HCT116 (cell line): ENCODE measurements at regions not wholly inside any gene's neighbourhood (a gene's known extent, or its start where the extent isn't known, plus 50 kb on each side); places are given as distances from the start of the nearest gene placed in this dataset.

Experiments used
- ATAC-seq: fragments of 200-7000 bp; cut with Tn5 transposase; 2 replicates; pipeline ENCODE4 v1.9.1; 2020; ENCODE audit warnings: mild to moderate bottlenecking, moderate library complexity
- BruUV-seq: library from RNA; stranded (reverse); fragments of 400-500 nt; replicated peaks from 2 replicates; lab custom pipeline; 2021; lab: Mats Ljungman, UMichigan
- CTCF ChIA-PET: fragments of 300-600 bp; sonication (Branson Sonifier 250); formaldehyde crosslinking; loops from one replicate; lab custom pipeline; 2021; ENCODE audit warnings: antibody characterized with exemption; lab: Charles Lee
- POLR2A ChIA-PET: fragments of 300-600, 350-600 bp; sonication (Branson Sonifier 250); formaldehyde crosslinking; loops from one replicate; lab custom pipeline; 2021; ENCODE audit warnings: antibody characterized with exemption; lab: Charles Lee
- RAD21 ChIA-PET, 2 experiments: fragments of 300-600 bp; sonication (Branson Sonifier 250); formaldehyde crosslinking; loops; one replicate each; lab custom pipeline; 2023; ENCODE audit warnings: low total read pairs in 2 of 2; ENCODE audit not compliant: uncharacterized antibody in 2 of 2, unreplicated experiment in 2 of 2, low non-redundant PET in 1 of 2; lab: Charles Lee
- DNase-seq: peaks from one replicate; pipeline ENCODE4 v3.0.0-alpha.2; 2010; ENCODE audit warnings: low read depth, low spot score
- H2AFZ ChIP-seq: fragments of 200-600 bp; shearing (Covaris generic), sonication (generic); 2 replicates; pipeline ENCODE4 v1.6.1; 2017; ENCODE audit warnings: low read depth, mixed run types, mixed read lengths, antibody characterized with exemption, low read length; ENCODE audit not compliant: poor library complexity, severe bottlenecking
- H3K27ac ChIP-seq: 2 replicates; pipeline ENCODE4 v1.5.1; 2012; ENCODE audit warnings: low read depth, low read length
- H3K27me3 ChIP-seq: fragments of 200-600 bp; sonication (generic); 2 replicates; pipeline ENCODE4 v1.6.1; 2016; ENCODE audit warnings: mixed run types, low read length, mixed read lengths; ENCODE audit not compliant: insufficient read depth
- H3K36me3 ChIP-seq, 2 experiments: fragments of 200-500 bp in 1 of 2; fragments of 200-600 bp in 1 of 2; sonication (Bioruptor generic) in 1 of 2; sonication (generic) in 1 of 2; 2 replicates each; pipeline versions ENCODE4 v1.5.1 to v1.6.1; 2014 to 2016; ENCODE audit warnings: low read length in 2 of 2, inconsistent platforms in 1 of 2, mixed read lengths in 1 of 2, mixed run types in 1 of 2; ENCODE audit not compliant: insufficient read depth in 2 of 2, control insufficient read depth in 1 of 2
- H3K4me1 ChIP-seq, 2 experiments: fragments of 200-600 bp in 1 of 2; sonication (generic) in 1 of 2; 2 replicates each; pipeline versions ENCODE4 v1.5.1 to v1.6.1; 2012 to 2017; ENCODE audit warnings: low read length in 2 of 2, inconsistent platforms in 1 of 2, mild to moderate bottlenecking in 1 of 2, mixed read lengths in 1 of 2, mixed run types in 1 of 2, moderate library complexity in 1 of 2; ENCODE audit not compliant: insufficient read depth in 2 of 2, control insufficient read depth in 1 of 2
- H3K4me2 ChIP-seq: fragments of 200-600 bp; sonication (generic); 2 replicates; pipeline ENCODE4 v1.6.1; 2017; ENCODE audit warnings: mixed run types, low read length, mixed read lengths
- H3K4me3 ChIP-seq, 2 experiments: fragments of 200-600 bp in 1 of 2; sonication (generic) in 1 of 2; replicated peaks in 1 of 2; 2 replicates each; pipeline ENCODE4 v1.5.1; 2011 to 2016; ENCODE audit warnings: low read length in 2 of 2, control low read depth in 1 of 2, low read depth in 1 of 2, mild to moderate bottlenecking in 1 of 2, mixed read lengths in 1 of 2, mixed run types in 1 of 2
- H3K79me2 ChIP-seq: fragments of 200-600 bp; sonication (generic); 2 replicates; pipeline ENCODE4 v1.6.1; 2017; ENCODE audit warnings: mild to moderate bottlenecking, mixed run types, low read length, moderate library complexity, mixed read lengths; ENCODE audit not compliant: insufficient read depth
- H3K9ac ChIP-seq: fragments of 200-600 bp; sonication (generic); 2 replicates; pipeline ENCODE4 v1.6.1; 2016; ENCODE audit warnings: low read length, mixed read lengths
- H3K9me2 ChIP-seq: fragments of 200-600 bp; sonication (generic), shearing (Covaris generic); 2 replicates; pipeline ENCODE4 v1.6.1; 2017; ENCODE audit warnings: mixed run types, mild to moderate bottlenecking, moderate library complexity; ENCODE audit not compliant: insufficient read depth
- H3K9me3 ChIP-seq, 2 experiments: fragments of 200-500 bp in 1 of 2; fragments of 200-600 bp in 1 of 2; sonication (Bioruptor generic) in 1 of 2; sonication (generic) in 1 of 2; 2 replicates each; pipeline ENCODE4 v1.6.1; 2014 to 2017; ENCODE audit warnings: low read length in 2 of 2, mixed read lengths in 2 of 2, inconsistent platforms in 1 of 2, low read depth in 1 of 2, mild to moderate bottlenecking in 1 of 2, mixed run types in 1 of 2, moderate library complexity in 1 of 2; ENCODE audit not compliant: control insufficient read depth in 1 of 2, insufficient read depth in 1 of 2
- H4K20me1 ChIP-seq: fragments of 200-600 bp; sonication (generic), shearing (Covaris generic); 2 replicates; pipeline ENCODE4 v1.6.1; 2017; ENCODE audit warnings: mixed run types, mild to moderate bottlenecking, moderate library complexity; ENCODE audit not compliant: insufficient read depth
- EGR1 ChIP-seq: IDR thresholded peaks from 2 replicates; pipeline ENCODE4 v1.6.1; 2012; ENCODE audit warnings: low read depth
- ELF1 ChIP-seq: IDR thresholded peaks from 2 replicates; pipeline ENCODE4 v1.6.1; 2012; ENCODE audit warnings: low read depth, borderline replicate concordance
- REST ChIP-seq: IDR thresholded peaks from 2 replicates; pipeline ENCODE4 v1.6.1; 2012; ENCODE audit warnings: low read depth
- SP1 ChIP-seq: IDR thresholded peaks from 2 replicates; pipeline ENCODE4 v1.6.1; 2012; ENCODE audit warnings: low read depth
- ZBTB33 ChIP-seq: IDR thresholded peaks from 2 replicates; pipeline ENCODE4 v1.6.1; 2011; ENCODE audit warnings: mild to moderate bottlenecking, low read length, moderate library complexity; ENCODE audit not compliant: insufficient replicate concordance; ENCODE audit errors: extremely low read depth
- intact Hi-C: fragments of 100-400 bp; cut with micrococcal nuclease; formaldehyde crosslinking; loops from 2 replicates; pipeline ENCODE4 v1.10.0; 2022

DNA sequence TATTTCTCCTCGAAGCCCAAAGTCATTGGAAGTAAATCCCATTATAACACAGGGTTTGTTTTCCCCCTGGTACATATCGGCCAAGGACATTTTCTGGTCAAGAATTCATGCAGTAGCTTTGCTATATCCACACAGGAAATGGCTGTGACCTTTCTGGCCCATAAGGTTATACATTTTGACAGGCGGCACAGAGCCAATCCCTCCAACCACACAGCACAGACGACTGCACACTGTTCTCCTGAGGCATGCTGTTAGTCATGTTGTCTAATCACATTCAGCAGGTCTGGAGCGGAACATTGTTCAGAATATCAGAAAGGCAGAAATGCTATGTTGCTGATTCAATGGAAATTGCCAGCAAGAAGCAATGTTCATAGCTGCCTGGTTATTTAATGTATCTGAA, 742.3 kb upstream of the SLC8A1 start:
- BruUV-seq, result no TSS peak
- POLR2A ChIA-PET, result no interaction called here
- no peak for ATAC-seq
- no peak for DNase-seq
- Histone ChIP-seq H3K4me1 (no peaks in the 10 kb centered on the region), H3K9ac (no peak overlapping the region), H3K4me3 (no peak overlapping the region), H3K9me3 (peaks cover 0 to 4% of the 10 kb centered on the region in 2 experiments; a peak in 1 of 4 replicates), H2AFZ (no peak overlapping the region), H3K27ac (no peak overlapping the region), H3K27me3 (no peaks in the 10 kb centered on the region), H3K36me3 (no peaks in the 10 kb centered on the region), H3K4me2 (no peak overlapping the region), H4K20me1 (no peaks in the 10 kb centered on the region), H3K79me2 (no peaks in the 10 kb centered on the region), H3K9me2 (no peaks in the 10 kb centered on the region)
- intact Hi-C loops, result no loop called here
- RAD21 ChIA-PET, result no interaction called here
- no peak for TF ChIP-seq SP1
- no peak for TF ChIP-seq REST
- no peak for TF ChIP-seq ZBTB33
- no peak for TF ChIP-seq ELF1
- TF ChIP-seq EGR1, result no peak
- CTCF ChIA-PET, result no interaction called here
